ENCODE measurements at regions not wholly inside any gene's neighbourhood (a gene's known extent, or its start where the extent isn't known, plus 50 kb on each side); places are given as distances from the start of the nearest gene placed in this dataset.

GRCh38 chr2:204074456-204074855 is 137.9 kb downstream of the ICOS start:
- H3K4me3 ChIP-seq (ENCODE audit: low read length) = no peak overlapping the region
- DNase-seq (ENCODE audit: low read depth) = no peak
- TF ChIP-seq, protein P1, sequence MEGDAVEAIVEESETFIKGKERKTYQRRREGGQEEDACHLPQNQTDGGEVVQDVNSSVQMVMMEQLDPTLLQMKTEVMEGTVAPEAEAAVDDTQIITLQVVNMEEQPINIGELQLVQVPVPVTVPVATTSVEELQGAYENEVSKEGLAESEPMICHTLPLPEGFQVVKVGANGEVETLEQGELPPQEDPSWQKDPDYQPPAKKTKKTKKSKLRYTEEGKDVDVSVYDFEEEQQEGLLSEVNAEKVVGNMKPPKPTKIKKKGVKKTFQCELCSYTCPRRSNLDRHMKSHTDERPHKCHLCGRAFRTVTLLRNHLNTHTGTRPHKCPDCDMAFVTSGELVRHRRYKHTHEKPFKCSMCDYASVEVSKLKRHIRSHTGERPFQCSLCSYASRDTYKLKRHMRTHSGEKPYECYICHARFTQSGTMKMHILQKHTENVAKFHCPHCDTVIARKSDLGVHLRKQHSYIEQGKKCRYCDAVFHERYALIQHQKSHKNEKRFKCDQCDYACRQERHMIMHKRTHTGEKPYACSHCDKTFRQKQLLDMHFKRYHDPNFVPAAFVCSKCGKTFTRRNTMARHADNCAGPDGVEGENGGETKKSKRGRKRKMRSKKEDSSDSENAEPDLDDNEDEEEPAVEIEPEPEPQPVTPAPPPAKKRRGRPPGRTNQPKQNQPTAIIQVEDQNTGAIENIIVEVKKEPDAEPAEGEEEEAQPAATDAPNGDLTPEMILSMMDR (IDR thresholded peaks at IDR 0.05; ENCODE audit: insufficient read depth, low read depth, low read length, missing control alignments) = no peak

DNA sequence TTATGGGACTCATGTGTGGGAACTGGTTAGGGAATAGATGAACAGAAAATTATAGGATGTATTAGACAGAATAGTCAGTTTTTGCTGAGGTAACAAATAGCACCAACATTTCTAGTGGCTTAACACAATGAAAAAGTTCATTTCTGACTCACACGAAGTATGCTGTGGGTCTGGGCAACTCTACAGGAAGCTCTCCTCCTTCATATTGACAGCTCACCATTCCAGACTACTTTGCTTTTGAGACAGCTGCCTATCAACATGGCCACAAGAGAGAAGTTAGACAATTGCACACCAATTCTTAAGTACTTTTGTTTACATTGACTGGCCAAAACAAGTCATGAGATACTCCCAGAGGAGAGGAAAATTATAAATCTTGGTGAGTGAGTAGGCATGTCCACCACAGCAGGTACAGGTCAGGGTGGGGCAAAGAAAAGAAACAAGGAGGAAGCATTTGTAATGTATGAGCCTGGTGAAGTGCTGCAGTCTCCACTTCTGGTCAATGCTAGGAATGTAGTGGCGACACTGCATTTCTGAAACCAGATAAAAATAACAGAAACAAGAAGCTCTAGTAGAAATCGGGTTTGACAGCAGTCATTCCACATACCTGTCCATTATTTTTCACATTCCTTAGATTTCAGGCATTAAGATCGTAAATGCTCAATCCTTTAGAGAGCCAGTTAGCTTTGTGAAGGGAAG is 141.6 kb downstream of the ICOS start:
- TF ChIP-seq, protein P1 (IDR thresholded peaks at IDR 0.05; ENCODE audit: insufficient read depth, low read depth, low read length, missing control alignments) = no peak
- DNase-seq (ENCODE audit: low read depth) = peak; percentile 14
- H3K4me3 ChIP-seq (ENCODE audit: low read length) = no peak overlapping the region

DNA sequence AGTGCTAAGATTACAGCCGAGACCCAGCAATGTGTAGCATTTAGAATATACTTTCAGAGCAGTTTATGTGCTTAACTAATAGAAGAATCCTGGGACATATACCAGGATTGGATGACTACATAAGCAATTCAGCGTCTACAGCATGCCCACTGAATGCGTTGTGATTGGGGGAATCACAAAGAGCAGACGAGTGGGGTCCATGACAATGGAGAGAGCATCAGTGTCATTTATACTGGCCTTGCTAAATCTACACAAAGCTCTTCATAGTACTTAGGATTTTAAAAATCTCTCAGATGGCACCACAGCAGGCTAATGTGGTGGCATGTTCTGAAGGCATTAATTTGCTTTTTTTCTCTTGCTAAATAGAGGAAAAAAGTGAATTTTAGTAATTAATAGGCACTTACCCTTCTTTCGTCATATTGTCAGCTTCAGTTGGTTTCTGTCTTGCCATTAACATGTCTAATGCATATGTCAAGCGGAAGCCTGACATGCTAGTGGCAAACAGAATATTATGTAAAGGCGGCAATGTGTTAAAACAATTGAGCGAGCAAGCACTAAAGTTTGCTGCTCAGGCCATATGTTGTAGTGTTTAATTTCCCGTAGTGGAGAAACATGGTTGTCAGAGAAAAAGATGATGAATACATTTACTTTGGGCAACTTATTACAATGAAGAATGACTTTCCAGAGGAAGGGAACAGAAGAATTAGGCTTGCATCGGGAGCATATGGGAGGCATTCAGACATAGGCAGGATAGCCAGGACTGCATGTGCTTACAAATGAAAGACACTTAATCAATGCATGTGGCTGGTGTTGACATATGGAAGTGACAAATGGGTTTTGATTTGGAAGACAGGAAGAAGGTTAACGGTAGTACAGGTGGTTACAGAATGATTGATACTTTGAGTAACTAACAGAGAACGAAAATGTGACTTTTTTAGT is 145.2 kb downstream of the ICOS start:
- no peak for DNase-seq (ENCODE audit: low read depth)
- TF ChIP-seq, protein P1 (IDR thresholded peaks at IDR 0.05; ENCODE audit: insufficient read depth, low read depth, low read length, missing control alignments) = no peak
- no peak overlapping the region for H3K4me3 ChIP-seq (ENCODE audit: low read length)

- TF ChIP-seq, protein P1 (IDR thresholded peaks at IDR 0.05; ENCODE audit: insufficient read depth, low read depth, low read length, missing control alignments) = no peak
- no peak overlapping the region for H3K4me3 ChIP-seq (ENCODE audit: low read length)
- no peak for DNase-seq (ENCODE audit: low read depth)
Measured at GRCh38 chr2:204086167-204086566, 149.6 kb downstream of the ICOS start.

DNA sequence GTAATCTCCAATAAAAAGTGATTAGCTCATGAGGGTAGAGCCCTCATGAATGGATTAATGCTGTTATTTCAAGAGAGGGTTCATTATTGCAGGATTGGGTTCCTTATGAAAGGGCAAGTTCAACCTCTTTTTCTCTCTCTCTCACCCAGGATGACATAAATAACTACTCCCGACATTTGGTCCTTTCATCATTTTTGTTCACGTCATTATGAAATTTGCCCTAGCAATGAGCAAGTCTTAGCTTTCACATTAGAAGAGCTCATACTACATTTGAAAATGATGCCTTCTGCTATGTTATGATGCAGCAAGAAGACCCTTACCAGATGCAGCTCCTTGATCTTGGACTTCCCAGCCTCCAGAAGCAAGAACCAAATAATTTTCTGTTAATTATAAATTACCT is 152.5 kb downstream of the ICOS start:
- TF ChIP-seq, protein P1 (IDR thresholded peaks at IDR 0.05; ENCODE audit: insufficient read depth, low read depth, low read length, missing control alignments) = no peak
- DNase-seq (ENCODE audit: low read depth) = no peak
- no peak overlapping the region for H3K4me3 ChIP-seq (ENCODE audit: low read length)

GRCh38 chr2:204089574-204089973 is 153.0 kb downstream of the ICOS start:
- DNase-seq (ENCODE audit: low read depth) = no peak
- TF ChIP-seq, protein P1 (IDR thresholded peaks at IDR 0.05; ENCODE audit: insufficient read depth, low read depth, low read length, missing control alignments) = no peak
- no peak overlapping the region for H3K4me3 ChIP-seq (ENCODE audit: low read length)

Data from epithelial cell of esophagus (primary cell).